ENCODE measurements at regions not wholly inside any gene's neighbourhood (a gene's known extent, or its start where the extent isn't known, plus 50 kb on each side); places are given as distances from the start of the nearest gene placed in this dataset.

DNA sequence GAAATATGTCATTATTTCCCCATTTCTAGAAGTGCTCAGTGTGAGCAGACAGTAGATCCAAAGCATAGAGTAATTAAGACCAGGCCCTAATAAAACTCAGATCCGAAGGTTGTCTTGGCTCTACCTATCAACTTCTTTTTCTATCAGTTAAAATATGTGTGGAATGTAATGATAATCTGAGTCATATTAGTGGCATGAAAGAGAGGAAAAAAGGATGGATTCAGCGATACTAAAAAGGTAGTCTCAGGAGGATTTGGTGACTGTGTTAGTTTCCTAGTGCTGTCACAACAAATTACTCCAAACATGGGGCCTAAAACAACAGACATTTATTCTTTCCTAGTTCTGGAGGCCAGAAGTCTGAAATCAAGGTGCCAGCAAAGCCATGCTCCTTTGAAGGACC lies 103.7 kb upstream of the NABP1 start:
- H2AFZ ChIP-seq (ENCODE audit: low read length) = no peak overlapping the region
- no peak overlapping the region for H3K4me2 ChIP-seq (ENCODE audit: insufficient read depth, low read length, poor library complexity, severe bottlenecking)
- H3K27me3 ChIP-seq (ENCODE audit: control insufficient read depth in 3 of 3, insufficient read depth in 3 of 3, low read depth in 1 of 3, low read length in 3 of 3) = no peaks in the 10 kb centered on the region
- no peak overlapping the region for H4K8ac ChIP-seq (ENCODE audit: low read depth, low read length)
- no peak overlapping the region for H2BK120ac ChIP-seq (ENCODE audit: low read depth, low read length)
- DNase-seq (ENCODE audit: low spot score) = no peak
- no CpG with 5 or more reads among the region's 2 CpGs for WGBS, 2 donors (ENCODE audit: extremely low coverage in 2 of 2, insufficient read length in 2 of 2, insufficient replicate concordance in 1 of 2)
- H2BK15ac ChIP-seq (ENCODE audit: low read length) = no peak overlapping the region
- no peak overlapping the region for H3K23ac ChIP-seq (ENCODE audit: low read depth, low read length, poor library complexity)
- H3K27ac ChIP-seq (replicated peaks; ENCODE audit: low read length) = no peak overlapping the region
- no peak overlapping the region for H3K18ac ChIP-seq (ENCODE audit: low read length)
- H3K79me1 ChIP-seq (ENCODE audit: low read depth, low read length) = no peaks in the 10 kb centered on the region
- no peak overlapping the region for H3K14ac ChIP-seq (ENCODE audit: low read length)
- H2BK5ac ChIP-seq (ENCODE audit: low read length) = no peak overlapping the region
- H3K4ac ChIP-seq (ENCODE audit: low read length) = no peak overlapping the region
- no peak overlapping the region for H3K4me3 ChIP-seq (ENCODE audit: low read length in 2 of 2)
- no peak overlapping the region for H2BK12ac ChIP-seq (ENCODE audit: low read length)
- peaks cover 0 to 1% of the 10 kb centered on the region in 2 donors for H3K4me1 ChIP-seq (ENCODE audit: control insufficient read depth in 2 of 2, insufficient read depth in 1 of 2, low read depth in 1 of 2, low read length in 2 of 2)
- no peak overlapping the region for H2AK5ac ChIP-seq (ENCODE audit: low read depth, low read length)
- H3K36me3 ChIP-seq (replicated peaks in 1 of 2; ENCODE audit: control insufficient read depth in 2 of 2, insufficient read depth in 2 of 2, low read length in 2 of 2) = no peaks in the 10 kb centered on the region
- H4K91ac ChIP-seq (ENCODE audit: low read depth, low read length, poor library complexity) = no peak overlapping the region
- H3K9me3 ChIP-seq (replicated peaks in 1 of 2; ENCODE audit: control insufficient read depth in 2 of 2, insufficient read depth in 1 of 2, low read depth in 1 of 2, low read length in 2 of 2) = no peaks in the 10 kb centered on the region
- no peak overlapping the region for H3K9ac ChIP-seq (ENCODE audit: low read depth, low read length, poor library complexity)

DNA sequence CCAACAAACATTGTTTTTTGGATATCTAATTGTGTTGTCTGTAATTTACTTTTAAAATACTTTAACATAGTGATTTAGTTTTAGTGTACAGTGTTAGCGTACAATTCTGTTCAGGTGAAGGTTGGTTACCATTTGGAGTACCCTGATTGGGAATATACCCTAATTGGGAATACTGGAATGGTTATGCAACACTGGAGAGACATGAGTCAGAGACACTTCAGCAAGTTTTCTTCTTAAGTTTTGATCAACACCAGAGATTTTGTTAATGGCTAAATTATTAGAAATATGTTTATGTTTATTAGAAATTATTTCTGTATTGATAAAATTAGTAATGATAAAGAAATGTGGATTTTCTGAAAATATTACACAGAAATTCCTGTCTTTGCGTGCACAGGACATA lies 100.3 kb upstream of the NABP1 start:
- WGBS, 2 donors (ENCODE audit: extremely low coverage in 2 of 2, insufficient read length in 2 of 2, insufficient replicate concordance in 1 of 2) = no CpG with 5 or more reads among the region's 2 CpGs
- Histone ChIP-seq H2BK12ac (ENCODE audit: low read length) (no peak overlapping the region), H3K79me1 (ENCODE audit: low read depth, low read length) (no peaks in the 10 kb centered on the region), H3K4me1 (ENCODE audit: control insufficient read depth in 2 of 2, insufficient read depth in 1 of 2, low read depth in 1 of 2, low read length in 2 of 2) (no peaks in the 10 kb centered on the region), H2AK5ac (ENCODE audit: low read depth, low read length) (no peak overlapping the region), H3K4ac (ENCODE audit: low read length) (no peak overlapping the region), H3K9ac (ENCODE audit: low read depth, low read length, poor library complexity) (no peak overlapping the region), H3K4me2 (ENCODE audit: insufficient read depth, low read length, poor library complexity, severe bottlenecking) (no peak overlapping the region), H3K4me3 (ENCODE audit: low read length in 2 of 2) (no peak overlapping the region), H3K18ac (ENCODE audit: low read length) (no peak overlapping the region), H4K91ac (ENCODE audit: low read depth, low read length, poor library complexity) (no peak overlapping the region), H2AFZ (ENCODE audit: low read length) (no peak overlapping the region), H3K14ac (ENCODE audit: low read length) (no peak overlapping the region), H3K9me3 (replicated peaks in 1 of 2; ENCODE audit: control insufficient read depth in 2 of 2, insufficient read depth in 1 of 2, low read depth in 1 of 2, low read length in 2 of 2) (no peaks in the 10 kb centered on the region), H3K23ac (ENCODE audit: low read depth, low read length, poor library complexity) (no peak overlapping the region), H3K27me3 (ENCODE audit: control insufficient read depth in 3 of 3, insufficient read depth in 3 of 3, low read depth in 1 of 3, low read length in 3 of 3) (no peaks in the 10 kb centered on the region), H3K36me3 (replicated peaks in 1 of 2; ENCODE audit: control insufficient read depth in 2 of 2, insufficient read depth in 2 of 2, low read length in 2 of 2) (no peaks in the 10 kb centered on the region), H4K8ac (ENCODE audit: low read depth, low read length) (no peak overlapping the region), H3K27ac (replicated peaks; ENCODE audit: low read length) (no peak overlapping the region), H2BK15ac (ENCODE audit: low read length) (no peak overlapping the region), H2BK5ac (ENCODE audit: low read length) (no peak overlapping the region), H2BK120ac (ENCODE audit: low read depth, low read length) (no peak overlapping the region)
- no peak for DNase-seq (ENCODE audit: low spot score)

DNA sequence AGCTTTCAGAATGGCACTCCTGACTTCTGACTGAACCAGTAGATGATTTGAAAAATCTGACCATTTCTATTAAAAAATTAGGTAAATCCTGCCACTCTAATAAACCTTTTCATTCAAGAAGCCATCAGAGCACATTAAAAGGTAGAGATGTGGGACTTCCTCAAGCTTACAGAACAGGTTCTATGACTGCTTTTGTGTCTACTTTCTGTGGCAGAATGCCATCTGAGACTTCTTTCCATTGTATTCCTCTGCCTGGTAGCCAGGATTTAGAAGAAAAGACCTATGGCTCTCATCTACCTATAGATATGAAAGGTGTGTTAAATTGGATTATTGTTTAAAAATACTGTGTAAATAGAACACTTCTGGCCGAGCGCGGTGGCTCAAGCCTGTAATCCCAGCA lies 99.9 kb upstream of the NABP1 start:
- no peak overlapping the region for H3K14ac ChIP-seq (ENCODE audit: low read length)
- H3K27me3 ChIP-seq (ENCODE audit: control insufficient read depth in 3 of 3, insufficient read depth in 3 of 3, low read depth in 1 of 3, low read length in 3 of 3) = no peaks in the 10 kb centered on the region
- no peaks in the 10 kb centered on the region for H3K36me3 ChIP-seq (replicated peaks in 1 of 2; ENCODE audit: control insufficient read depth in 2 of 2, insufficient read depth in 2 of 2, low read length in 2 of 2)
- H3K79me1 ChIP-seq (ENCODE audit: low read depth, low read length) = no peaks in the 10 kb centered on the region
- no peak overlapping the region for H2BK5ac ChIP-seq (ENCODE audit: low read length)
- no peak overlapping the region for H3K9ac ChIP-seq (ENCODE audit: low read depth, low read length, poor library complexity)
- no peak overlapping the region for H2BK12ac ChIP-seq (ENCODE audit: low read length)
- WGBS, 2 donors (ENCODE audit: extremely low coverage in 2 of 2, insufficient read length in 2 of 2, insufficient replicate concordance in 1 of 2) = no CpG with 5 or more reads among the region's 3 CpGs
- no peak overlapping the region for H2BK15ac ChIP-seq (ENCODE audit: low read length)
- H4K8ac ChIP-seq (ENCODE audit: low read depth, low read length) = no peak overlapping the region
- no peak overlapping the region for H3K4ac ChIP-seq (ENCODE audit: low read length)
- no peak overlapping the region for H4K91ac ChIP-seq (ENCODE audit: low read depth, low read length, poor library complexity)
- no peaks in the 10 kb centered on the region for H3K9me3 ChIP-seq (replicated peaks in 1 of 2; ENCODE audit: control insufficient read depth in 2 of 2, insufficient read depth in 1 of 2, low read depth in 1 of 2, low read length in 2 of 2)
- H3K4me3 ChIP-seq (ENCODE audit: low read length in 2 of 2) = no peak overlapping the region
- no peaks in the 10 kb centered on the region for H3K4me1 ChIP-seq (ENCODE audit: control insufficient read depth in 2 of 2, insufficient read depth in 1 of 2, low read depth in 1 of 2, low read length in 2 of 2)
- H3K23ac ChIP-seq (ENCODE audit: low read depth, low read length, poor library complexity) = no peak overlapping the region
- H2AK5ac ChIP-seq (ENCODE audit: low read depth, low read length) = no peak overlapping the region
- no peak overlapping the region for H3K27ac ChIP-seq (replicated peaks; ENCODE audit: low read length)
- H2AFZ ChIP-seq (ENCODE audit: low read length) = no peak overlapping the region
- no peak overlapping the region for H2BK120ac ChIP-seq (ENCODE audit: low read depth, low read length)
- no peak for DNase-seq (ENCODE audit: low spot score)
- H3K18ac ChIP-seq (ENCODE audit: low read length) = no peak overlapping the region
- no peak overlapping the region for H3K4me2 ChIP-seq (ENCODE audit: insufficient read depth, low read length, poor library complexity, severe bottlenecking)

DNA sequence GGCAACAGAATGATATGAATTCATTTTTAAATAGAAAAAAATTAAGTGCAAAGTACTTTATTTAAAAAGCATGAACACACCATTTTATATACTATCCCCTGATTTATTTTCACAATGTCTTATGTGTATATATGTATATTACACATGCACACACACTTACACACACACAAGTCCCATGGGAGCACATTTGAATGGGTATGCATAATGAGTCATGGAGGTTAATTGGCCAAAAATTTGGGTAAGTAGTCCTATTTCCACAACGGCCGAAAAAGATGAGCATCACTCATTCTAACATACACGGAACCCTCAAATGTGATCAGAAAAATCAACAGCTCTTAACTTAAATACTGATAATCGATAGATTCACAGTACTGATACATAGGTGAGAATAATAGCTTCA lies 97.4 kb upstream of the NABP1 start:
- Histone ChIP-seq H3K14ac (ENCODE audit: low read length) (no peak overlapping the region), H2AFZ (ENCODE audit: low read length) (no peak overlapping the region), H3K27me3 (ENCODE audit: control insufficient read depth in 3 of 3, insufficient read depth in 3 of 3, low read depth in 1 of 3, low read length in 3 of 3) (no peaks in the 10 kb centered on the region), H4K8ac (ENCODE audit: low read depth, low read length) (no peak overlapping the region), H3K79me1 (ENCODE audit: low read depth, low read length) (no peaks in the 10 kb centered on the region), H3K27ac (replicated peaks; ENCODE audit: low read length) (no peak overlapping the region), H3K23ac (ENCODE audit: low read depth, low read length, poor library complexity) (no peak overlapping the region), H2BK5ac (ENCODE audit: low read length) (no peak overlapping the region), H3K9me3 (replicated peaks in 1 of 2; ENCODE audit: control insufficient read depth in 2 of 2, insufficient read depth in 1 of 2, low read depth in 1 of 2, low read length in 2 of 2) (no peaks in the 10 kb centered on the region), H2BK120ac (ENCODE audit: low read depth, low read length) (no peak overlapping the region), H2AK5ac (ENCODE audit: low read depth, low read length) (no peak overlapping the region), H4K91ac (ENCODE audit: low read depth, low read length, poor library complexity) (no peak overlapping the region), H3K4me2 (ENCODE audit: insufficient read depth, low read length, poor library complexity, severe bottlenecking) (no peak overlapping the region), H3K18ac (ENCODE audit: low read length) (no peak overlapping the region), H3K9ac (ENCODE audit: low read depth, low read length, poor library complexity) (no peak overlapping the region), H2BK15ac (ENCODE audit: low read length) (no peak overlapping the region), H3K36me3 (replicated peaks in 1 of 2; ENCODE audit: control insufficient read depth in 2 of 2, insufficient read depth in 2 of 2, low read length in 2 of 2) (no peaks in the 10 kb centered on the region), H3K4me1 (ENCODE audit: control insufficient read depth in 2 of 2, insufficient read depth in 1 of 2, low read depth in 1 of 2, low read length in 2 of 2) (peaks cover 0 to 2% of the 10 kb centered on the region in 2 donors), H3K4me3 (ENCODE audit: low read length in 2 of 2) (no peak overlapping the region), H3K4ac (ENCODE audit: low read length) (no peak overlapping the region), H2BK12ac (ENCODE audit: low read length) (no peak overlapping the region)
- DNase-seq (ENCODE audit: low spot score) = no peak
- no CpG with 5 or more reads among the region's 4 CpGs for WGBS, 2 donors (ENCODE audit: extremely low coverage in 2 of 2, insufficient read length in 2 of 2, insufficient replicate concordance in 1 of 2)
